HG03175 (cell line): ENCODE measurements at regions not wholly inside any gene's neighbourhood (a gene's known extent, or its start where the extent isn't known, plus 50 kb on each side); places are given as distances from the start of the nearest gene placed in this dataset.

Source experiments
- ATAC-seq: cut with Tn5 transposase; IDR thresholded peaks from one replicate; pipeline ENCODE4 v1.9.1; 2021; ENCODE audit warnings: mild to moderate bottlenecking, moderate library complexity; ENCODE audit not compliant: unreplicated experiment

DNA sequence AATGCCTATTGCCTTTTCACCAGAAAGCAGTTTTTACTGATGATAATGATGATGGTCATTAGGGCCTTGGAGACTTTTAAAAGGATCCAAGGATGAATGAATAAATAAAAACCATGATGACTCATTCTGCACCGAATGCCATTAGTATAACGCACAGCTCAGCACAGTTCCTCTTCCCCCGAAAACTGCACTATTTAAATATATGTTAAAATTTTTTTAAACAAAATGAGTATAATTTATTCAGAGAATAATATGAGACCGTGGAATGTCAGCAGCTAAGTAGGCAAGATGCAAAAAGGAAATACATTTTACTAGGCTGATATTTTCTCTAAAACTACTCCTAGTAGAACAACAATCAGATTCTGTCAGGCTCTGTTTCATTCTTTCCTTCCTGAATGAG, 83.4 kb upstream of the NANOGP8 start:
- no peak for ATAC-seq

DNA sequence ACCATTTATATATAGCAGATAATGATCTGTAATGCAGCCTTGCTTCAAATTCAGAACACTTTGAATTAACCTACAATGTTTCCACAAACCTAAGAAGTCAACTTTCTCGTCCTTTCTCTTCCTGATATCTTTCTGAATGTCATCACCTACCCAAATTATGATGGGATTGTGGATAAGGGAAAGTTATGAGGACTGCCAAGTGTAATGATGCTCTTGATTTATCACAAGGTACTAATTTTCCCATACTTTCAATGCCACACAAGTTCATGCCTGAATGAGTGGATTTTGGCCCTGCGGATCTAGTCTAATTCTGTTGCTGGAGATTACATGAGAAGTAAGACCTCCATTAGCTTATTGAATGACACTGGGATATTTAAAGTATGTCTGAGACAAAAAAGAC, 82.6 kb upstream of the NANOGP8 start:
- ATAC-seq = no peak

DNA sequence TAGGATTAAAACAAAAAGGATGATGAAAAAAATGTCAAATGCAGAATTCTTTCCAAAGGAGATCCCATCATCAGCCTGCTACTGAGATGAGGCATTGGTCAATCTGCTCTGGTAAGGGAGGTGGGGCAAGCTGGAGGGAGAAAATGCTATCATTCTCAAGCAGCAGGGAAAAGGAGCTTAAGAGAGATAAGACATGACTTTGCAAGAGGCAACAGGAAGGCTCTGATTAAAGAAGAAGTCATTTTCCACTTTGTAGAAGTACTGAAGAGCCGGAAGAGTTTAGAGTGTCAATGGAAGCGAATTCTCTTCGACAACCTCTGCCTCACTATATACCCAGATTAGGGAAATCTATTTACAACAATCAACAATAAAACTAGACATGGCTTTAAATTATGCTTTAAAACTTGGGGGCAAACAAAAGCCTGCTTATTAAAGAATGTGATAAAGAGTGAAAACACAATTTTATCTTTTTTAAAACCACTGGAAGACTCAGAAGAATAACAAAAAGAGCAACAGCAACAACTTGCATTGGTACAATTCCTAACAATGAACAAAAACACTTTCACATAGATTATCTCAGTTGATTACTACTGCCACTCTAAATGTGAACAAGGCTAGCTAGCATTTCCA, 81.8 kb upstream of the NANOGP8 start:
- ATAC-seq = no peak

DNA sequence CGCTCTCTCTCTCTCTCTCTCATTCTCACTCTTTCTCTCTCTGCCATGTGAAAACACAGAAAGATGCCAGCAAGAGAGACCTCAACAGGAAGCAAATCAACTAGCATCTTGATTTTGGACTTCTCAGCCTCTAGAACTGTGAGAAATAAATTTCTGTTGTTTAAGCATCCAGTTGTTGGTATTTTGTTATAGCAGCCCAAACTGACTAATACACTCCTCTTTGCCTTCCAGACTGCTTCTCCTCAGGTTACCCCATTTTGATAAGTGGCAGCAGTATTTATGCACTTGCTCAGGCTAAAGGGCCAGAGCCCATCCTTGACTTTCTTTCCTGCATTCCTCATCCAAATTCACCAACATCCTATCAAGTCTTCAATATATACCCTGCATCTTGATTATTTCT, 76.6 kb upstream of the NANOGP8 start:
- no peak for ATAC-seq

DNA sequence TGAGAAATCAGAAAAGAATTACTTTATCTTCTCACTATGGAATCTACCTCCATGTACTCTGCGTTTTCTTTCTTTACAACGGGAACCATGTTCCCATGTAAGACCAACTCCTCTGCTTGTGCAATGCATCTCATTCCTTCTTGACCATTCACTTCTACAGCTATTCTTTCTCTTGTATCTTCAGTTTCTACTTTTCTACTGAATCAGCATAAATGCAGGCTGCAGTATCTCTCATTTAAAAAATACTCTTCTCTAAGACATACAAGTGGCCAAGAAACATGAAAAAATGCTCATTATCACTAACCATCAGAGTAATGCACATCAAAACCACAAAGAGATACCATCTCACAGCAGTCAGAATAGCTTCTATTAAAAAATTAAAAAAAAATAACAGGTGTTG, 74.1 kb upstream of the NANOGP8 start:
- no peak for ATAC-seq

DNA sequence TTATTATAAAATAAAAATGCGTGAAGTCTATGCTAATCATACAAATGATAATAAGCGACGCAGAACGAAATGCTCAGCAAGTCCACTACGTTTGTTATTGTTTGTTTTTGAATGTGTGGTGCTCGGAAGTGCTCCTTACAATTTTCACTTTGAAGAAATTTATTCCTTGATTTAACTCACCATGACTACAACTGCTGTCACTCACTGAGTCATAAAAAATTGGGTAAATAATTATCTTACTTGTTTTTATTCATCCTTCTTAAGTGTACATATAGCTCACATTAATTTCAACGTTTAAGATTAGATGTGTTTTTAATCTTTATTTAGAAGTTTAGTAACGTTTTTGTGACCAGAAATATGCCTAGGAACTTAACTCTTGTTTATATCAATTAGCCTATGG, 66.7 kb upstream of the NANOGP8 start:
- no peak for ATAC-seq

DNA sequence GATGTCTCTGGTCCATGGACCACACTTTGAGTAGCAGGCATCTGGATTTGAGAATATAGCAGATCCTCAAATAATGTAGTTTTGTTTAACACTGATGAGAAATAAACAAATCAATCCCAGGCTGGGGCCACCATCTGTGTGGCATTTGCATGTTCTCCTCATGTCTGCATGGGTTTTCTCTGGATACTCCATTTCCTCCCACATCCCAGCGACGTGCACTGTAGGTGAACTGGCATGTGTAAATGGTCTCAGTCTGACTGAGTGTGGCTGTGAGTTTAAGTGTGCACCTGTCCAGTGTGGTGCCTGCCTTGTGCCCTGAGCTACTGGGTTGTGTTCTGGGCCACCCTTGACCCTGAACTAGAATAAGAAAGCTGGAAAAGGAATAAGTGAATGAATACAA, 66.3 kb upstream of the NANOGP8 start:
- ATAC-seq = no peak

DNA sequence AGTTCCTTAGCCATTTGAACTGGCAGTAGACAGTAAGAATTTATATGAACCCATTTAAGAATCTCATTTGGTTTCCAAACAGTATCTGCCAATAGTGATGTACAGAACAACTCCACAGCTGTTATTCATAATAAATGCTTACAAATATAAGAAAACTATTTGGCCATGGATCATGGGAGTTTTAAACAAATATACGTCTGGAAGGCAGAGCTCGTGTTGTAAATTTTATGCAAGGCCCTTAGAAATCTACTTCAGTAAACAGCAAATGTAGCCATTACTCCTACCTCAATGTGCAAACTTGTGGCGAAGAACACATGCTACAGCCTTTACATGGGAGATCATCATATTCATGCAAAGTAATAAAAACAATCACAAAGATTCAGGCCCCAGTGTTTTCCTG, 65.3 kb upstream of the NANOGP8 start:
- ATAC-seq = no peak

DNA sequence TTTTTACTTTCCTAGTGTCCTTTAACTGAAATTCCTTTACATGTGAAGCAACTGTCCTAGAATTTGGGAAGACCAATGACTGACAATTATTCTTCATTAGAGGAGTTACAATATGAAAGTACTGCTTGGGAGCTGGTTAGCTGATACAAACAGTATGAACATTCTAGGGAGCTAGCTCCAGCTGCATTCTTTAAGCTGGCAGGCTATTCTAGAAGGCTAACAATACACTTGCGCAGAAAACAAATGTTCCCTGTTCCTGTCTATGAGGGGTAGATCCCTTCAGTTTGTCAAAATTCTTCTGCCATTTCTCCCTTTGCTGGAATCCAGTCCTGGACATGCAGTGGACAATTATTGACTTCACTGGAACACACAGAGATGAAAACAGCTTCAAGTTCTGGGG, 60.2 kb upstream of the NANOGP8 start:
- no peak for ATAC-seq

DNA sequence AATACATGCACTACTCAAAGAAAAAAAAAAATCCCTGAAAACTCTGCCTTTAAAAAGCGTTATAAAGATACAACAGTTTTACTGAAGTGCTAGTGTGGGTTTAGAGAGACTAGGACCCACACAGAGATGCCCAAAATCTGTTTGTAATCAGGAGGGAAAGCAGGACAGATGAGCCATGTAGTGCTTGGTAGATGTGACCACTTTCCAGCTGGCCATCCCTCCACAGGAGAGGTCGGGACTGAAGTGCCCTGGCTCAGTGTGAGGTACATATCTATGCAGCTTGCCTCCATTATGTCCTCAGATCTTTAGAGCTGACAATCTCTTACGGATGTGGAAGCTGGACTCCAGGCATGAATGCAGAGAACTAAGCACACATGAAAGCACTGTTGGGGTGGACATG, 57.5 kb upstream of the NANOGP8 start:
- no peak for ATAC-seq

DNA sequence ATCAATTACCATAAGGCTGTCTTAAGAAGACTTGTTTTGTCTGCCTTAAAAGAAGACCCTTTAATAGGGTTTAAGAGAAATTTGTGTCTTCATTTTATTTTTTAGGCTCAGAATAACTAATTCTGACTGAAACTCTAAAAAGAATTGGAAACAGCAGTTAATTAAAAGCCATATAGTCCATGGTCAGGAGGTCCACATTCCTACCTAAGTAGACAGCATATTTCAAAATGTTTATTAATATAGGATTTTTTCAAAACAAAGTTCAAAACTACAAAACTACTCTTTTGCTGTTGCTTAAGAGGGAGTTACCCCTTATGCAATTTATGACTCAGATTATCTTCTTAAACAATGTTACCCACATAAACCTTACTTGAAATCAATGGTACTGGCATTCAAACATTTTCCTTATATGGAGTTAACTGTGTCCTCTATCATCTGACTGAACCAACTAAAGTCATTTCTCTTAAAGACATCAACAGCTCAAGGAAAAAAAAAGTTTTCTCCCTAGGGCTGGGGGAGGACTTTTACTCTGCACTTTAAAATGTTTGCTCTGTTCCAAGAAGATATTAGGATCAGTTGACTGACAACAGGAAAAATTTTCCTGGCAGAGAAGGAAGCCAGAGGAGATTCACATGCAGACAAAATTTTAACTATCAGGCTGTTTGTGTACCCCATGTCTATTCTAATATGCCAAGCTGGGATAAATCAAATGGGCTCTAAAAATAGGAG, 56.8 kb upstream of the NANOGP8 start:
- no peak for ATAC-seq

DNA sequence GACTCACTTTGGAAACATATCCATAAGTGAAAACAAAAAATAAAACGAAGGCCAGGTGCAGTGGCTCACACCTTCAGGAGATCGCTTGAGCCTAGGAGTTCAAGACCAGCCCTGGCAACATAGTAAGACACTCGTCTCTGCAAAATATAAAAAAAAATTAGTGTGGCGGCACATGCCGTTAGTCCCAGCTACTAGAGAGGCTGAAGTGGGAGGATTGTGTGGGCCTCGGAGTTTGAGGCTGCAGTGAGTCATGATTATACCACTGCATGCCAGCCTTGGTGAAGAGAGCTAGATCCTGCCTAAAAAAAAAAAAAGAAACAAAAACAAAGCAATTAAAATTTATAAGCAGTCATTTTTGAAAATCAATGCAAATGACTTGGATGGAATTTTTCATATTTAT, 54.7 kb upstream of the NANOGP8 start:
- no peak for ATAC-seq

DNA sequence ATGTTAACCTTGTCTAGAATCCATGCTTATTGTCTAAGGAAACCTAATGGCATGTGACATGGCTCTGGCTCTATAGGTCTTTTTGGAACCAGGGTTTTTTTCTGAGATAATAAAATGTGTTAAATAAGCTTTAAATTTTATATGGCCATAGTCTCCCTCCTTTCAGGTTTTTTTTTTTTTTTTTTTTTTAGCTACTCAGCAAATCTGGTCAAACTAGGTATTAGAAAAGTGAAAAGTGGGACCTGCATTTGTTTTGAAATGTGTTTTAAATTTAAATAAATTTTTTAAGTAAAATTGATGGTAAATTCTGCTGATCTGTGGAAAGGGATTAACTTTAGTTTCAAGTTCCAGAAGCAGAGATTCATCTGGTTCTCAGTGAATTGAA, 52.1 kb upstream of the NANOGP8 start:
- no peak for ATAC-seq

DNA sequence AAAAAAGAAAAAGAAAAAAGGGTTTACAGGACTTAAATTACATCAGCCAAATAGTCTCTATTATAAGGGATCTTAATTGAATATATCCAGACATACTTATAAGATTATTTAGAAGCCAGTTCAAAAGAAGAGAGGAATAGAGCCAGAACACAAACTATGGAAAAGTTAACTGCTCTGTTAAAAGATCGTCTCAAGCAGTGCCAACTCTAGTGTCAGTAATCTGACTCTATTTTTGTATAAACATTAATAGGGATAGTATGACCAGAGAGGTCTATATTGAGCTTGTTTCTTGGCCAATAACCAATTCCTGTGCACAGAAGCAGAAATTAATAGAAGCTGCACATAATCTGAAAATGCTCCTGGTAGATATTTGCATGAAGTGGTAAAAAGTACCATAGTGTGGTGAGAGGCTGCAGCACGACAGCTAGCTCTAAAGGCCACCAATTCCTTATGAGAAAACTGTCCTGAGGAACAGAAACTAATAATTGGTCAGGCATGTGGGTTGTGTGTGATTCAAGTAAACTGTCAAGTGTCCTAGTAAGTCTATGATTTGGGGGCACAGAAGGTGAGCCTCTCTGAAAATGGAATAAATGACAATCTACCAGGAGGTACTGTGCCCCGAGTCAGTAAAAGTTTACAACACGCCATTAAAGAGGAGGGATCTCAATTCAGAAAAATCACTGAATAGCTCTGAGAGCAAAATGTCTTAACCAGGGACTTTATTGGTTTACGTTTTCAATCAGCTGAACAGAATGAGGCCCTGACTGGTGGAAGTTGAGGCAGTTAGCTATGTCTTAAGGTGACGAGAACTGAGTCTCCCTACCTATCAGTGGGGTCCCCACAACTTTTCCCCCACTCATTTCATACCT, 51.5 kb upstream of the NANOGP8 start:
- peak; percentile 98 for ATAC-seq
